GM18951 (cell line): ENCODE measurements at regions not wholly inside any gene's neighbourhood (a gene's known extent, or its start where the extent isn't known, plus 50 kb on each side); places are given as distances from the start of the nearest gene placed in this dataset.

ENCODE experiments used
- POLR2A ChIP-seq: IDR thresholded peaks from 4 replicates; pipeline ENCODE4 v1.6.1; 2011; ENCODE audit warnings: mild to moderate bottlenecking; ENCODE audit not compliant: insufficient read length, insufficient read depth; ENCODE audit errors: extremely low read depth
- in situ Hi-C: fragments of 300-500 bp; cut with MboI; formaldehyde crosslinking; loops from one replicate; pipeline ENCODE4 v1.12.0; 2022; ENCODE audit warnings: low sequenced_read_pairs, mixed read lengths, inconsistent platforms; ENCODE audit not compliant: unreplicated experiment

DNA sequence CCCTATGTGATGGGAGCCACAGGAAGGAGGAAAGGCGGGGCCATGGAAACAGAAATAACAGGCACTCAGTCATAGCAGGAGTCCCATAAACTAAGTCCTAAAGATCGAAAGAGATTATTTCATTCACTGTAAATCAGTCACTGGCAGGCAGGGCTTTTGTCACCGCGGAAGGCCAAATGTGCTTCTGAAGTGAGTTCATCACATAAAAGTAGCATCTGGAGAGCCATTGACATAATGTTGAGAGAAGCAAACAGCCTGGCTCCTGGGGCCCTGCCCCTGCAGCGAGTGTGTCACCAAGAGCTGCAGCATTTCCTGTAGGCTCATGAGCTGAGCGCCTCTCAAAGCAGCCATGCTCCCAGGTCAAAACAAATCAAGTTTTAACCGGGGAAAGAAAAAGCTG lies 476.2 kb downstream of the HAPSTR1 start:
- no peak for TF ChIP-seq POLR2A
- in situ Hi-C loops, result no loop called here

GRCh38 chr16:9568261-9568660 lies 476.8 kb downstream of the HAPSTR1 start:
- no peak for TF ChIP-seq POLR2A
- in situ Hi-C loops, result no loop called here

GRCh38 chr16:9570521-9570920 lies 479.1 kb downstream of the HAPSTR1 start:
- in situ Hi-C loops, result no loop called here
- no peak for TF ChIP-seq POLR2A

GRCh38 chr16:9578459-9578858 lies 487.0 kb downstream of the HAPSTR1 start:
- in situ Hi-C loops, result no loop called here
- TF ChIP-seq POLR2A, result no peak

DNA sequence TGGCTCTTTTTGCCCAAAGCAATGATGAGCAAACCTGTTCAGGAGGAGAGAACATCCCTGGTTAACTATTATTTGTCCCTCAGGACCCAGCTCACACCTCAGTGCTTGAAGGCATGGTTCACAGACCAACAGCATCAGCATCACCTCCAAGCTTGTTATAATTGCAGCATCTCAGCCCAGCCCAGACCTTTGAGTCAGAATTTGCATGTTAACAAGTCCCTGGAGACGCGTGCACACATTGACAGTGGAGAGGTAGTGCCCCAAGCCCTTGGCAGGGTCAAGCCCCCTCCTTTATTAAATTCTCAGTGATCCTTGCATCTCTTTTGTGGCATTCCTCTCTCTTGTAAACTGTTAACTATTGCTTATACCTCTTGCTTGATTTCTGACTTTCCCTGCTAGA lies 488.6 kb downstream of the HAPSTR1 start:
- no peak for TF ChIP-seq POLR2A
- in situ Hi-C loops, result no loop called here

DNA sequence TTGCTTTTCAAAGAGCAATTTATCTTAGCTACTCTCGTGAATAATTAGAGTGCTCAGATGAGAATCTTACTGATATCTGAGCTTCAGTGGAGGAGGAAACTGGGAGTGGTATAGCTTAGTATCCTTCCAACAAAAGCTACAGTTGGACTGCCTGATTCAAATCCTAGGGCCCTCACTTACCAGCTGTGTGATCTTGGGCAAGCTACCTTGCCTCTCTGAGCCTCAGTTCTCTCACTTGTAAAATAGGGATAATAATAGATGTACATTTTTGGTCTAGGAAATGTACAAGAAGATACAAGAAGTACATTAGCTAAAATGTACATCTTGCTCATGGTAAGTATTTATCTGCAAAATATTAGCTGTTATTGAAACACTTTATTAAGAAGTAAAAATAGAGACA lies 502.0 kb downstream of the HAPSTR1 start:
- TF ChIP-seq POLR2A, result no peak

DNA sequence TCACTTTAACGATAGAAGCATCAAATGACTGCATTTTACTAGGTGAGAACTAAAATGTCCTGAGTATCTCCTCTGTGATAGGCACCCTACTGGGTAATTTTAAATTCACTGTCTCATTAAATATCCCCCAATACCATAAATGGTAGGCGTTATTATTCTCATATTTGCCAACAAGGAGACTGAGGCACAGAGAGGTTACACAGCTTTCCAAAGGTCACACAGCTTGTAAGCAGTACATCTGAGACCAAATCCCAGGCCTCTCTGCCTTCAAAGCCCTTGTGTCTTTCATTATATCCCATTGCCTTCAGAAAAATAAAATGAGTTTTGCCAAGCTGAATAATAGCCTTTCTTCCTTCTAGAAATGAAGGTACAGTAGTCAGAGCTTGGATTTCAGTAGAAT lies 502.6 kb downstream of the HAPSTR1 start:
- in situ Hi-C loops, result no loop called here

More for the DNA sequence above, 502.0 kb downstream of the HAPSTR1 start:
- in situ Hi-C loops, result no loop called here

GRCh38 chr16:9594946-9595345 lies 503.5 kb downstream of the HAPSTR1 start:
- in situ Hi-C loops, result no loop called here

More for the DNA sequence above, 502.6 kb downstream of the HAPSTR1 start:
- no peak for TF ChIP-seq POLR2A

GRCh38 chr16:9595393-9595792 lies 503.9 kb downstream of the HAPSTR1 start:
- in situ Hi-C loops, result no loop called here
- no peak for TF ChIP-seq POLR2A

More at GRCh38 chr16:9594946-9595345, 503.5 kb downstream of the HAPSTR1 start:
- no peak for TF ChIP-seq POLR2A

DNA sequence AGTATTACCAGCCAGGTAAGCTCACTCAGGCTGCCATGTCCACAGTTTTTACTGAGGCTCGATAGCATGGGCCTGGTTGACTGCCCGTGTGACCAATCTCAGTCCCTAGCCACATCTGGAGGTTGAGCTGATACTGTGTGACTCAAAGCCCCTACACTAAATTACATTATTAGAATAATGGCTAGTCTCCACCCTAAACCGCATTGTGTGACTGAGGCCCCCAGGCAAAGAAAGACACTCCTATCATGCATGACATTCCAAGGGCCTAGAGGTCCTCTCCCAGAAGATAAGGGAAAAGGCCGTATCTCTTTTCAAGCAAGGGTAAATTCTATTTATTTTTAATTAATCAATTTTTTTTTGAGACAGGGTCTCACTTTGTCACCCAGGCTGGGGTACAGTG lies 505.3 kb downstream of the HAPSTR1 start:
- in situ Hi-C loops, result no loop called here
- no peak for TF ChIP-seq POLR2A

DNA sequence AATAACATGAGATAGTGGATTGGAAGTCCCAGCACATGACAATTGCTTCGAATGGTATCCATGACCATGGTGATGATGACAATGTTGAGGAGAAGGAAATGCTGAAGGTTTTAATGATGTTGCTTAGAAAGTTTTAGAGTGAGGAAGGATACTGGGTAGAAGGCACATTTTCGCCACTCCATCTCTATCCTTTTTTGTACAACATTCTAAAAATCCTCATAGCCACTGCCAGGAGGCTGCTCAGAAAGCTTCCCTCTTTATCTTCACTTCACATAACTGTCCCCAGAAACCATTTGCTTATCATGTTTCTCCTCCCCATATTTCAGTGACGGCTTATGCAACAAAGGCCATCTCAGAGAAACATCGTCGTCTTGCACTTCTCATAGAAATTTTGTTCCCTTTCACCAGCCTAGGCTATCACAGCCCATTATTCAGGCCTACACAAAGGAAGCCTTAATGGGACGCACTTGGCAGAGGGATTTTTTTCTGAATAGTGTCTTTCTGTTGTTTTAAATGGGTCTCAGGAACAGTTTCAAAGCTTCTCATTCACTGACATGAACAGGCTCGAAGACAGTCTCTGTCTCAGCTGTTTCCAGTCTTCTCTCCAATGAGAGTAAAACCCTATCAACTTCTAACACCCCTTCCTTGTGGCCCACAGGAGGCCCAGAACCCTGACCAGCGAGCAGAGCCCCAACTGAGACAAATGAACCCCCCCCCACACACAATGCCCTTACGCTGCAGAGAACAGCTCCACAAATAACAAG lies 506.7 kb downstream of the HAPSTR1 start:
- in situ Hi-C loops, result no loop called here
- no peak for TF ChIP-seq POLR2A

- TF ChIP-seq POLR2A, result no peak
Observed at GRCh38 chr16:9598731-9599083, 507.3 kb downstream of the HAPSTR1 start.

DNA sequence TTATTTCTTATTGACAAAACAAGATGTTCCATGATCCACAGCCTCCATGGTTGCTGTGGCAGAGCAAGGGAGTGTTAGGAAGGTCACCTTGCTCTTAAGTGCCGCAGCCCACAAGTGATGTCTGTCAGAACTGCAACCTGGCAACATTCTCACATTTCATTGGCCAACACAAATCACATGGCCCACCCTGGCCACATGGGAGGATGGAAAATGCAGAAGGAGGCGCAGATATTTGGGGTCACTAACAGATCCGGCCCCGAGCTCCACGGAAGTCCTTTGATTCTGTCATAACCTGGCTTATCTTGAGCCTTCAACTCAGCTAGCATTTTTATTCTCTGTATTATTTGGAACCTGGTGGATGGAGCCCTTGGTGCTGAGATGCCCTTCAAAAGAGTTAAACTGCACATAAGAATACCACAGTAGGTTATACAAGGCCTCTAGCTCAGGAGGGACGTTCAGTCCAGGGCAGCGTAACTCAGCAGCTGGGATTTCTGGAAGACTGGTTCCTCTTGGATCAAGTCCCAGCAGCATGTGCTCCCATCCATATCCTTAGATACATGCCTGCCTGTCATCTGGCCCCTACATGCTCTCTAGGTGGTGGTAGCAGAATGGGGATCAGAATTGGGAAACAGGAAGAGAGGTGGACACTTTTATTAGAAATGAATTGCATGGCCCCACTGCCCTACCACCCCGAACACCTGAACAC lies 508.1 kb downstream of the HAPSTR1 start:
- in situ Hi-C loops, result no loop called here
- no peak for TF ChIP-seq POLR2A

More at GRCh38 chr16:9598731-9599083, 507.3 kb downstream of the HAPSTR1 start:
- in situ Hi-C loops, result no loop called here

DNA sequence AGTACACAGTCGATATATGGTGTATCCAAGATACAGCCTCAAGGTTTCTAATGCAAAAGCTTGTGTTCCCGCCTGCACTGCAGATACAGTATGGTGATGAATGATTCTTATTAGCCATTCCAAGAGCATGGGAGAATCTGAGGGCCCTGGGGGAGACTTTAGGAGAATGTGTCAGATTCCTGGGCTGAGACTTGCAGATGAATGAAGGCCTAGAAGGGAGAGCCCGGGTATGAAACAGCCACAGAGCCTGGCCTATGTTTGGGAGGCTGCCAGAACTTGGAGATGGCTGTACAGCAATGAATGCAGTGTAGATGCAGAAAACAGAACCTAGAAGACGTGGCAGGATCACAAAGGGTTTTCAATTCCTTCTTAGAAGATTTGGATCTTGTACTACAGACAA lies 510.7 kb downstream of the HAPSTR1 start:
- in situ Hi-C loops, result no loop called here
- TF ChIP-seq POLR2A, result no peak
